HG03095 (cell line): ENCODE measurements at regions not wholly inside any gene's neighbourhood (a gene's known extent, or its start where the extent isn't known, plus 50 kb on each side); places are given as distances from the start of the nearest gene placed in this dataset.

ENCODE experiments used
- ATAC-seq: cut with Tn5 transposase; IDR thresholded peaks from one replicate; pipeline ENCODE4 v1.9.1; 2021; ENCODE audit warnings: moderate library complexity; ENCODE audit not compliant: unreplicated experiment

GRCh38 chr4:20443015-20443805, 191.5 kb downstream of the SLIT2 start:
- no peak for ATAC-seq

- no peak for ATAC-seq
Observed at GRCh38 chr4:20444599-20445337, 193.1 kb downstream of the SLIT2 start.

DNA sequence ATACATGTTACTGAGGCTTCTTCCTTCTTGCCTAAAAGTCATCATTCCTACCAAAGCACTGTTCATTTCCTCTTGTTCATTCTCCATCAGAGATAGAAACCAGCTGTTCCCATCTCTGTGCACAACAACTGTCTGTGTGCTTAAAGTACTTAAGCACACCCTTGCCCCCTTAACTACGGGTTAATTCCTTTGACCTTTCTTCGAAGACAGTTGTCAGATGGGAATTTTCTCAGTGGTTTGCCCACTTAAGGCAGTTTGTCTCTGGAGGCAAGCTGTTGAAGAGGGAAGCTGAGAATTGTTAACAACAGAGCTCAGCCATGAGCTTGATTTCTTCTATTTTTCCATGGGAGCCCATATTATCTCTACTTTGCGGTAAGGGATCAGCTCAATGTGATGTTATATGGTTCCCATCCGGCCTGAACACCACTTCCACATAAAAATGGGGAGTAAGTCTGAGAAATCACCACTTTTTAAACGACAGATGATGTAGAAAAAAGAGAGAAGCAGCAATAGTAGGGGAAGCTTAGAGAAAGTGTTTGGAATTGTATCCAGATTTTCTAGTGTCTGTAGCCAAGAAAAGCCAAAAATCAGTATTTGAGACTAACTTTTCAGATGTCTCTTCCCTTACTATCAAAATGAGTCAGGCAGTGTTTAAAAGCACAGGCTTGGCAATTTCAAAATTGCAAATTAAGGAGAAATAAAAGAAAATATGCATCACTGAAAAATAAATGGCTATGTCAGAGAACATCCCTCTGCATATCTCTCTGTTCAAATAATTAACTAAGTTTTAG, 194.4 kb downstream of the SLIT2 start:
- no peak for ATAC-seq

GRCh38 chr4:20447103-20447502, 195.4 kb downstream of the SLIT2 start:
- ATAC-seq = no peak

GRCh38 chr4:20451986-20452385, 200.3 kb downstream of the SLIT2 start:
- no peak for ATAC-seq

DNA sequence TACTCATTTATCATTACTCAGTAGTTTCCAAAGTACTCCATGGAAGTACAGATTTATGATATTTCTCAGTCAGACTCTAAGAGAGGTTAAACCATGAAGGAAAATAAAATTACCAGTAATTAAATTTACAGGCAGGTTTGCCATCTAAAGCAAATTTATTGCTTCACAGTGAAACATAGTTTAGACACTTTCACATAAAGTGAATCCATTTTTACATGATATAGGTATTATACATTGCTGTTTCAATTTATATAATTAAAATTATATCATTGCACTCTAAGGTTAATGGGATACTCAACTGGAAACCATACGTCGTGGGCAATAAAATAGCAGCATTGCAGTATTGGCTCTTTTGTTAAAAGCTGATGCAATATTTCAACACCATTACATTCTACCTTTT, 202.8 kb downstream of the SLIT2 start:
- no peak for ATAC-seq

- no peak for ATAC-seq
Observed at GRCh38 chr4:20456407-20456806, 204.7 kb downstream of the SLIT2 start.

- no peak for ATAC-seq
Observed at GRCh38 chr4:20462426-20463175, 210.9 kb downstream of the SLIT2 start.

GRCh38 chr4:20463176-20463430, 211.4 kb downstream of the SLIT2 start:
- ATAC-seq = no peak

DNA sequence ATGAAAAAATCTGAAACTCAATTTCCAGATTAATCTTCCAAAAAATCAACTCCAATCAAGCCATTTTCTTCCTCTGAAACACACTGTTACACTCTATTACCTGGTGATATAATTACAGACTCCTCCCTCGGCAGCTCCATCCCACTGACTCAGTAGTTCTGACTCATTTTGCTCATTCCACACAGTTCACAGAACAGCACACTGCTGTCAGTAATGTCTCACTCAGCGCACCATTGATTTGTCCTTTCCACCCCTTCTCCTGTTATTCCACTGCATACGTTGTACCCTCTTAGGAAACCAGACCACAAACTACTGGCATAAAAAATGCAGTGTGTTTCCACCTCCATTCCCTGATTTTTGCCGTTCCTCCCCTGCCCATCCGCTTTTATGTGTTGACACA, 212.7 kb downstream of the SLIT2 start:
- ATAC-seq = no peak

- no peak for ATAC-seq
Observed at GRCh38 chr4:20474119-20474518, 222.4 kb downstream of the SLIT2 start.

- no peak for ATAC-seq
Observed at GRCh38 chr4:20478412-20478811, 221.8 kb upstream of the PACRGL start.

DNA sequence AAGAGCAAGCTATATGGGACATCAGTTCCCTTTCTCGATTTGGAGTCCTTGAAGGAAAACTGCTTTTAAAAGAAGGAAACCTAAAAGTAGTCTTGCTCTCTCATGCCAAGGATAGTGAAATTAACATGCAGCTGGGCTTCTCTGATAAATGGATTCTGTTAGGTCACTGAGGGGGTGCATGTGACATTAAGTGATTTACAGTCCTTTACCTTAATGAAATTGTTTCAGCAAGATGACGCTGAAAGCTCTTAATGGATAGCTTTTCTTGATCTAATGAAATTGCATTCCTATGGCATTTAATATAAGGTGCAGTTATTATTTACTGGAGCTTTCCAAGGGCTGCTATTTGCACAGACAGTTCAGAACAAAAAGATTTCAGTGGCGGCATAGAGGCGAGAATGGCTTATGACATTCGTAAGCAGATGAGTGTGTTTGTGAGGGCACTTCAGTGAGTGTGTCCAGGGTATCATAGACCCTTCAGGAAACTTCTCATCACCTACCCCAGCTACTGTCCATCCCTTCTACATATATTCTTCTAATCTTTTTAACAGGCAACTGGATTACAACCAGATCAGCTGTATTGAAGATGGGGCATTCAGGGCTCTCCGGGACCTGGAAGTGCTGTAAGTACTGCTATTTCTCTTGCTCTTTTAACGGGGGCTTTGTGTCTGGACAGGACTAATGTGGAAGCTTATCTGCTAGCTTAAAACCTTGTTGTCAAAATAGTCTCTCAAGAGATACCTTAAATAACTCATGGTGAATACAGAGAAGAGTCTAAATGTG, 219.9 kb upstream of the PACRGL start:
- no peak for ATAC-seq

- ATAC-seq = no peak
Observed at GRCh38 chr4:20483416-20483815, 216.8 kb upstream of the PACRGL start.

GRCh38 chr4:20486433-20486832, 213.8 kb upstream of the PACRGL start:
- ATAC-seq = no peak

DNA sequence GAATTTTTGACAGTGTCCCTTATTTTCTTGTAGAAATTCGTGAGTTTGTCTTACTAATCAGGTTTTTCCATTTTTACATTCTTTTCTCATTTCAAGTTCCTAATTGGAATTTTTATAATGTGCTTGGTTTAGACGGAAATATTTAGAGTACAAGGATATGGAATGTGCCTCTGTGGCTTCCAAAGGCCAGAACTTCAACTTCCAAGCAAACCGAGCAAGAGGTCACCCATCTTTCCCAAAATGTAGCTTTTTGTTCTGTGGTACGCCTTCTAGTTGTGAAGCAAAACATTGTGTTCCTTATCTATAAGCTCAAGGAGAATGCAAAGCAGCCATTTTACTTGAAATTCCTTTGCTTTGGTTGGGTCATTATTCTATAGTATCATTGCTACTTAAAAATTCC, 212.8 kb upstream of the PACRGL start:
- no peak for ATAC-seq

- no peak for ATAC-seq
Observed at GRCh38 chr4:20487852-20488251, 212.4 kb upstream of the PACRGL start.

DNA sequence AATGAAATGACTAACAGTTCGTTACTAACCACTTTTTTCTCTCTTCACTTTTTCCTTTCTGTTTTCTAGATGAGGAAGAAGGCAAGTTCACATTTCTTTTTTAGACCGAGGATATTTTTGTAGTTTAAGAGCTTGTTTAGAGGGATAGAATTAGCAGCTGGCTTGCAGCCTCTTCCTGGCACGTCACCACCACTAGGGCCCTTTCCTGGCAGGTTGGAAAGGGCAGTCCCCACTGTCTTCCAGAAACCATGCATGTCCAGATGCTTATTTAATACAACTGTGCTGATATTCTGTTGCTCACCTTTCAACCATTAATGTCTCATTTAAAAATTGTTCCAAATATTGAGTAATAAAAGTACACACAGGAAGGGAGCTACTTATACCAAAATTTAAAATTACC, 209.5 kb upstream of the PACRGL start:
- ATAC-seq = no peak

DNA sequence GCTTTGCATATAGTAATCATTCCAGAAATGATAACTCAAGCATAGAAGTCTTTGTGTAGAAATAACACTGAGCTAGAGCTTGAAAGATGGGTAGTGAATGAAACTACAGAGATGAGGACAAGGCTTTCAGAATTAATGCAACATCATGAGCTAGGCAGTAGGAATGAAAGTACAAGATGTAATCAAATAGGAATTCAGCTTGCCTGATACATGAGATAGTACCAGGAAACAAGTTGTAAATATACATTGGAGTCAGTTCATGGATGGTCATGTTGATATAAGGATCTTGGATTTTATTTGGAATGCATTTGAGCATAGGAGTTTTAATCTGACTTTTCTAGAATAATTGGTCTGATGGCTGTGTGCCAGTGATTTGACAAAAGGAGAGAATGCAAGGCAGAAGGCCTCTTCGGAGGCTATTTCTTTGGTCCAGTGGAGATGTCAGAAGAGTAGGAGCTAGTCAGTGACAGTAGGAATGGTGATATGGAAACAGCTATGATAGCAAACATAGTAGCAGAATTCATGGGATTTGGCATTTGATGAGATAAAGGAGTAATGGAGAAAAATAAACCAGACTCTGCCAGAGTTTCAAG, 206.4 kb upstream of the PACRGL start:
- no peak for ATAC-seq

GRCh38 chr4:20496068-20496467, 204.2 kb upstream of the PACRGL start:
- ATAC-seq = no peak
